ENCODE measurements at regions not wholly inside any gene's neighbourhood (a gene's known extent, or its start where the extent isn't known, plus 50 kb on each side); places are given as distances from the start of the nearest gene placed in this dataset.
A peak's percentile ranks its signal among the peaks of the same experiment; 100 is the strongest.

DNA sequence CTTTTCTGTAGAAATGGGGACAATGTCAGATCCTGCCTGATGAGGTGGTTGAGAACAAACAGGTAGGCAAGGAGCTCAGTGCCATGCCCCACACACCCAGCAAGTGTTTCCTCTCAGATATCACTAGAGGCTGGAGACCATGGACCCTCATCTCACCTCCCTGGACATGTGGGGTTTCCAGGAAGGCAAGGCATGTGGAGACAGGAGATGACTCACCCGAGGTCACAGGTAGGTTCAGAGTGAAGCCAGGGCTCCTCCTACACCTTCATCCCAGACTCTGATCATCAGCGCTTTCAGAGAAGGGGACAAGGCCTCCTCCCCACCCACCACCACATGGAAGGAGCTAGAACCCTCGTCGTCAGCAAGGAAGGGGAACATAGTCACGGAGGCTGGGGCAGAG, 69.2 kb downstream of the MATN1 start:
- peaks cover 31 to 75% of the 10 kb centered on the region in 2 experiments for H3K4me1 ChIP-seq (ENCODE audit: control insufficient read depth in 1 of 2, insufficient read depth in 2 of 2, low read length in 2 of 2)
- ChIA-PET POLR2A (no interaction called here), RAD21 (ENCODE audit: low non-redundant PET in 1 of 2, low total read pairs in 2 of 2, uncharacterized antibody in 2 of 2, unreplicated experiment in 2 of 2) (no interaction called here), CTCF (no interaction called here)
- no peak for DNase-seq (ENCODE audit: low read depth, low spot score)
- H3K4me3 ChIP-seq (replicated peaks in 1 of 2; ENCODE audit: low read depth in 1 of 2, low read length in 2 of 2) = peak overlapping the region in 1 of 2 experiments; percentile 29; a peak in 1 of 4 replicates
- H3K4me2 ChIP-seq (ENCODE audit: low read length) = peak overlapping the region; percentile 66
- no peaks in the 10 kb centered on the region for H4K20me1 ChIP-seq (ENCODE audit: insufficient read depth)
- no peak overlapping the region for H3K27ac ChIP-seq (ENCODE audit: low read depth, low read length)
- ATAC-seq = peak; percentile 58
- no peaks in the 10 kb centered on the region for H3K36me3 ChIP-seq (ENCODE audit: control insufficient read depth in 1 of 2, insufficient read depth in 2 of 2, low read length in 2 of 2)
- no peaks in the 10 kb centered on the region for H3K79me2 ChIP-seq (ENCODE audit: insufficient read depth, low read length)
- no peak overlapping the region for H2AFZ ChIP-seq (ENCODE audit: low read depth, low read length, poor library complexity, severe bottlenecking)
- no peaks in the 10 kb centered on the region for H3K27me3 ChIP-seq (ENCODE audit: insufficient read depth, low read length)
- no peak for TF ChIP-seq SIN3A (IDR thresholded peaks at IDR 0.05; ENCODE audit: low read depth)
- TF ChIP-seq CEBPB (IDR thresholded peaks at IDR 0.05; ENCODE audit: low read depth) = no peak
- peak; percentile 76; the same call in 1 of the 2 replicates for TF ChIP-seq FOSL1 (IDR thresholded peaks at IDR 0.05; ENCODE audit: low read depth)
- TF ChIP-seq ZNF274 (IDR thresholded peaks at IDR 0.05; ENCODE audit: low read depth, low read length) = no peak
- no peak for TF ChIP-seq TCF7L2 (IDR thresholded peaks at IDR 0.05; ENCODE audit: borderline replicate concordance, extremely low read depth, insufficient read depth, insufficient read length)
- TF ChIP-seq, protein P1, sequence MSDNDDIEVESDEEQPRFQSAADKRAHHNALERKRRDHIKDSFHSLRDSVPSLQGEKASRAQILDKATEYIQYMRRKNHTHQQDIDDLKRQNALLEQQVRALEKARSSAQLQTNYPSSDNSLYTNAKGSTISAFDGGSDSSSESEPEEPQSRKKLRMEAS (IDR thresholded peaks at IDR 0.05) = peak; percentile 68; the same call in 1 of the 2 replicates
- peak; percentile 40; the same call in 1 of the 2 replicates for TF ChIP-seq CBX3 (IDR thresholded peaks at IDR 0.05; ENCODE audit: low read depth)
- TF ChIP-seq, protein P2, sequence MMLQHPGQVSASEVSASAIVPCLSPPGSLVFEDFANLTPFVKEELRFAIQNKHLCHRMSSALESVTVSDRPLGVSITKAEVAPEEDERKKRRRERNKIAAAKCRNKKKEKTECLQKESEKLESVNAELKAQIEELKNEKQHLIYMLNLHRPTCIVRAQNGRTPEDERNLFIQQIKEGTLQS (IDR thresholded peaks at IDR 0.05) = no peak
- no peak for TF ChIP-seq EGR1 (IDR thresholded peaks at IDR 0.05; ENCODE audit: low read depth)
- TF ChIP-seq POLR2A (IDR thresholded peaks at IDR 0.05; ENCODE audit: borderline replicate concordance, extremely low read depth, insufficient read depth, insufficient read length) = no peak
- no peaks in the 10 kb centered on the region for H3K9me2 ChIP-seq (ENCODE audit: insufficient read depth)
- intact Hi-C loops (cut with micrococcal nuclease) = no loop called here
- H3K9me3 ChIP-seq (ENCODE audit: control insufficient read depth in 1 of 2, insufficient read depth in 1 of 2, low read depth in 1 of 2, low read length in 2 of 2) = no peaks in the 10 kb centered on the region
- H3K9ac ChIP-seq (ENCODE audit: low read length) = peak overlapping the region; percentile 24
- BruUV-seq (replicated peaks) = no TSS peak

DNA sequence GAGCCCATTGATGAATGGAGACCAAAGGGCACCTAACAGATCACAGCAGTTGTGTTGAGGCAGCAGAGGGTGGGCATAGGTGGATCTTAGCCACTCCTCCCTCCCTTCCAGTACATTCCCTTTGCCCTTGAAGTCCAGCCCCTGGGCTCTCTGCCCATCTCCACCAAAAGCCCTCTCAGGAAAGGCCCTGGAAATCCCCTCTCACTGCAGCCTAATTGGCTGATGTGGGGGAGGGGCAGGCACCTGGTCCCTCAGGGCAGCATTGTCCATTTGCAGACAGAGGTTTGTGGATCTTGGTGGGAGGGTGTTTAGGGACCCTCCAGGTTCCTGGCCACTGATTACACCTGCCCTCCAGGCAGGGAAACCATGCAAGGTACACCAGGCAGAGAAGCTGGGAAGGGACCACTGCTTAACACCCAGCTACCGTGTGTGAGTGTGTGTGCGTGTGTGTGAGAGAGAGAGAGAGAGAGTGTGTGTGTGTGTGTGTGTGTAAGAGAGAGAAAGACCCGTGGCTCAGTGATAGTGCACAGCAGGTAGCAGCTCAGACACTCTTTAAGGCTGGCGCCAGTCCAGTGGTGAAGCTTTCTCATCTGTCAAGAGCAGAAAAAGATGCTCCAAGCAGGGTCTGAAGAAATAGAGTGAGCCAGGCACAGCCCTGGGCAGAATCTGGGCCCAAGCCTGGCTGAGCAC, 71.1 kb downstream of the MATN1 start:
- no peak overlapping the region; the same call in 1 of the 2 replicates for H3K27ac ChIP-seq (ENCODE audit: low read depth, low read length)
- peak overlapping the region; percentile 51 for H3K4me2 ChIP-seq (ENCODE audit: low read length)
- H4K20me1 ChIP-seq (ENCODE audit: insufficient read depth) = no peaks in the 10 kb centered on the region
- intact Hi-C loops (cut with micrococcal nuclease) = no loop called here
- ChIA-PET CTCF (no interaction called here), POLR2A (no interaction called here), RAD21 (ENCODE audit: low non-redundant PET in 1 of 2, low total read pairs in 2 of 2, uncharacterized antibody in 2 of 2, unreplicated experiment in 2 of 2) (no interaction called here)
- TF ChIP-seq ZFX (IDR thresholded peaks at IDR 0.05) (no peak), POLR2A (IDR thresholded peaks at IDR 0.05; ENCODE audit: borderline replicate concordance, extremely low read depth, insufficient read depth, insufficient read length) (no peak), SRF (IDR thresholded peaks at IDR 0.05; ENCODE audit: low read depth) (no peak), FOSL1 (IDR thresholded peaks at IDR 0.05; ENCODE audit: low read depth) (no peak), EZH2phosphoT487 (IDR thresholded peaks at IDR 0.05; ENCODE audit: borderline replicate concordance) (no peak), TCF7L2 (IDR thresholded peaks at IDR 0.05; ENCODE audit: borderline replicate concordance, extremely low read depth, insufficient read depth, insufficient read length) (no peak), EZH2 (IDR thresholded peaks at IDR 0.05) (no peak)
- TF ChIP-seq, protein P3, sequence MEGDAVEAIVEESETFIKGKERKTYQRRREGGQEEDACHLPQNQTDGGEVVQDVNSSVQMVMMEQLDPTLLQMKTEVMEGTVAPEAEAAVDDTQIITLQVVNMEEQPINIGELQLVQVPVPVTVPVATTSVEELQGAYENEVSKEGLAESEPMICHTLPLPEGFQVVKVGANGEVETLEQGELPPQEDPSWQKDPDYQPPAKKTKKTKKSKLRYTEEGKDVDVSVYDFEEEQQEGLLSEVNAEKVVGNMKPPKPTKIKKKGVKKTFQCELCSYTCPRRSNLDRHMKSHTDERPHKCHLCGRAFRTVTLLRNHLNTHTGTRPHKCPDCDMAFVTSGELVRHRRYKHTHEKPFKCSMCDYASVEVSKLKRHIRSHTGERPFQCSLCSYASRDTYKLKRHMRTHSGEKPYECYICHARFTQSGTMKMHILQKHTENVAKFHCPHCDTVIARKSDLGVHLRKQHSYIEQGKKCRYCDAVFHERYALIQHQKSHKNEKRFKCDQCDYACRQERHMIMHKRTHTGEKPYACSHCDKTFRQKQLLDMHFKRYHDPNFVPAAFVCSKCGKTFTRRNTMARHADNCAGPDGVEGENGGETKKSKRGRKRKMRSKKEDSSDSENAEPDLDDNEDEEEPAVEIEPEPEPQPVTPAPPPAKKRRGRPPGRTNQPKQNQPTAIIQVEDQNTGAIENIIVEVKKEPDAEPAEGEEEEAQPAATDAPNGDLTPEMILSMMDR (IDR thresholded peaks at IDR 0.05 in 2 of 3, conservative IDR thresholded peaks at IDR 0.05 in 1 of 3; ENCODE audit: borderline replicate concordance in 1 of 3, insufficient read depth in 1 of 3, low read depth in 2 of 3, low read length in 2 of 3) = no peak
- no peaks in the 10 kb centered on the region for H3K27me3 ChIP-seq (ENCODE audit: insufficient read depth, low read length)
- no peak overlapping the region for H3K9ac ChIP-seq (ENCODE audit: low read length)
- BruUV-seq (replicated peaks) = no TSS peak
- DNase-seq (ENCODE audit: low read depth, low spot score) (no peak), ATAC-seq (no peak)
- peaks cover 27 to 71% of the 10 kb centered on the region in 2 experiments for H3K4me1 ChIP-seq (ENCODE audit: control insufficient read depth in 1 of 2, insufficient read depth in 2 of 2, low read length in 2 of 2)
- H3K4me3 ChIP-seq (replicated peaks in 1 of 2; ENCODE audit: low read depth in 1 of 2, low read length in 2 of 2) = no peak overlapping the region
- H3K9me3 ChIP-seq (ENCODE audit: control insufficient read depth in 1 of 2, insufficient read depth in 1 of 2, low read depth in 1 of 2, low read length in 2 of 2) = no peaks in the 10 kb centered on the region
- H3K79me2 ChIP-seq (ENCODE audit: insufficient read depth, low read length) = no peaks in the 10 kb centered on the region
- no peak overlapping the region for H2AFZ ChIP-seq (ENCODE audit: low read depth, low read length, poor library complexity, severe bottlenecking)
- H3K36me3 ChIP-seq (ENCODE audit: control insufficient read depth in 1 of 2, insufficient read depth in 2 of 2, low read length in 2 of 2) = no peaks in the 10 kb centered on the region
- H3K9me2 ChIP-seq (ENCODE audit: insufficient read depth) = no peaks in the 10 kb centered on the region

Data from HCT116 (cell line).